IMR-90 (cell line): ENCODE measurements at regions not wholly inside any gene's neighbourhood (a gene's known extent, or its start where the extent isn't known, plus 50 kb on each side); places are given as distances from the start of the nearest gene placed in this dataset.

Experiments used
- ATAC-seq: fragments of 200-7000 bp; cut with Tn5 transposase; 2 replicates; pipeline ENCODE4 v1.9.1; 2020; ENCODE audit warnings: low read depth, mild to moderate bottlenecking, moderate library complexity
- BruUV-seq: library from RNA; stranded (reverse); fragments of 400-500 nt; replicated peaks from 2 replicates; lab custom pipeline; 2021; lab: Mats Ljungman, UMichigan
- CTCF ChIA-PET: fragments of 300-600 bp; formaldehyde crosslinking; extraction: SDS; loops from one replicate; lab custom pipeline; 2021; ENCODE audit warnings: antibody characterized with exemption; lab: Yijun Ruan, JAX
- POLR2A ChIA-PET: fragments of 300-600 bp; sonication (Branson Sonifier 250); formaldehyde crosslinking; loops from one replicate; lab custom pipeline; 2022; ENCODE audit warnings: antibody characterized with exemption; ENCODE audit not compliant: unreplicated experiment; lab: Charles Lee
- DNase-seq: peaks from one replicate; pipeline ENCODE4 v3.0.0; 2013
- H2AFZ ChIP-seq: replicated peaks from 2 replicates; pipeline ENCODE3; 2013; ENCODE audit warnings: low read length, mild to moderate bottlenecking; ENCODE audit not compliant: poor library complexity
- H2AK5ac ChIP-seq: 2 replicates; pipeline ENCODE4 v1.6.1; 2013; ENCODE audit warnings: low read depth, low read length, inconsistent platforms
- H2AK9ac ChIP-seq: replicated peaks from 2 replicates; pipeline ENCODE3; 2013; ENCODE audit warnings: mild to moderate bottlenecking, low read depth, low read length, moderate library complexity; ENCODE audit not compliant: poor library complexity
- H2BK120ac ChIP-seq: 2 replicates; pipeline ENCODE4 v1.6.1; 2013; ENCODE audit warnings: low read depth, low read length, inconsistent platforms
- H2BK15ac ChIP-seq: 3 replicates; pipeline ENCODE4 v1.6.1; 2013; ENCODE audit warnings: low read depth, low read length, inconsistent platforms
- H2BK20ac ChIP-seq: 2 replicates; pipeline ENCODE4 v1.6.1; 2013; ENCODE audit warnings: low read depth, mild to moderate bottlenecking, inconsistent platforms, low read length, moderate library complexity
- H2BK5ac ChIP-seq: 2 replicates; pipeline ENCODE4 v1.6.1; 2013; ENCODE audit warnings: mild to moderate bottlenecking, low read depth, low read length, inconsistent platforms; ENCODE audit not compliant: poor library complexity, severe bottlenecking
- H3K14ac ChIP-seq: replicated peaks from 2 replicates; pipeline ENCODE4 v1.6.1; 2013; ENCODE audit warnings: low read depth, low read length, inconsistent platforms
- H3K18ac ChIP-seq: 2 replicates; pipeline ENCODE4 v1.6.1; 2013; ENCODE audit warnings: low read depth, low read length, control low read depth
- H3K23ac ChIP-seq: 2 replicates; pipeline ENCODE4 v1.6.1; 2013; ENCODE audit warnings: low read depth, low read length, inconsistent platforms
- H3K27ac ChIP-seq: 2 replicates; pipeline ENCODE4 v1.5.1; 2013; ENCODE audit warnings: mild to moderate bottlenecking, control low read depth, low read length; ENCODE audit not compliant: insufficient read depth
- H3K27me3 ChIP-seq: 2 replicates; pipeline ENCODE4 v1.6.1; 2013; ENCODE audit warnings: low read length; ENCODE audit not compliant: control insufficient read depth, insufficient read depth
- H3K36me3 ChIP-seq: 2 replicates; pipeline ENCODE4 v1.6.1; 2013; ENCODE audit warnings: low read length, mixed read lengths; ENCODE audit not compliant: control insufficient read depth, insufficient read depth
- H3K4ac ChIP-seq: 2 replicates; pipeline ENCODE4 v1.6.1; 2013; ENCODE audit warnings: low read depth, low read length, inconsistent platforms
- H3K4me1 ChIP-seq: 2 replicates; pipeline ENCODE4 v1.6.1; 2013; ENCODE audit warnings: low read length, mixed read lengths; ENCODE audit not compliant: control insufficient read depth, insufficient read depth
- H3K4me2 ChIP-seq: 2 replicates; pipeline ENCODE4 v1.6.1; 2013; ENCODE audit warnings: low read depth, mild to moderate bottlenecking, control low read depth, low read length, moderate library complexity
- H3K4me3 ChIP-seq: 2 replicates; pipeline ENCODE4 v1.5.1; 2013; ENCODE audit warnings: low read depth, mild to moderate bottlenecking, control low read depth, low read length, moderate library complexity; ENCODE audit not compliant: insufficient read depth
- H3K56ac ChIP-seq: 2 replicates; pipeline ENCODE4 v1.6.1; 2013; ENCODE audit warnings: low read length, inconsistent platforms; ENCODE audit not compliant: insufficient read depth; ENCODE audit errors: extremely low read depth
- H3K79me1 ChIP-seq, 2 experiments: 2 replicates each; pipeline ENCODE4 v1.6.1; 2013; ENCODE audit warnings: low read length in 2 of 2, inconsistent platforms in 1 of 2, low read depth in 1 of 2
- H3K9ac ChIP-seq: 2 replicates; pipeline ENCODE4 v1.6.1; 2013; ENCODE audit warnings: low read depth, low read length, control low read depth
- H3K9me1 ChIP-seq: 2 replicates; pipeline ENCODE4 v1.6.1; 2013; ENCODE audit warnings: low read length, inconsistent platforms; ENCODE audit not compliant: insufficient read depth
- H3K9me3 ChIP-seq: 2 replicates; pipeline ENCODE4 v1.6.1; 2013; ENCODE audit warnings: low read length; ENCODE audit not compliant: control insufficient read depth, insufficient read depth
- H4K20me1 ChIP-seq: 2 replicates; pipeline ENCODE4 v1.6.1; 2013; ENCODE audit warnings: low read length, inconsistent platforms; ENCODE audit not compliant: insufficient read depth
- H4K5ac ChIP-seq: 2 replicates; pipeline ENCODE4 v1.6.1; 2013; ENCODE audit warnings: mild to moderate bottlenecking, low read depth, low read length, control low read depth
- H4K8ac ChIP-seq, 2 experiments: 2 replicates each; pipeline ENCODE4 v1.6.1; 2013; ENCODE audit warnings: low read depth in 2 of 2, low read length in 2 of 2, control low read depth in 1 of 2, inconsistent platforms in 1 of 2
- H4K91ac ChIP-seq: 2 replicates; pipeline ENCODE4 v1.6.1; 2013; ENCODE audit warnings: low read depth, low read length, inconsistent platforms; ENCODE audit not compliant: insufficient read depth
- BHLHE40 ChIP-seq: fragments of 150-350 bp; IDR thresholded peaks from 2 replicates; pipeline ENCODE4 v1.6.1; 2016; ENCODE audit warnings: mild to moderate bottlenecking, low read depth, low read length
- CTCF ChIP-seq: conservative IDR thresholded peaks from 2 replicates; pipeline ENCODE4 v1.5.1; 2012; ENCODE audit warnings: mild to moderate bottlenecking, low read depth, low read length, improper control_type of control experiment
- ELK1 ChIP-seq: fragments of 150-350 bp; IDR thresholded peaks from 2 replicates; pipeline ENCODE4 v1.6.1; 2016; ENCODE audit warnings: low read depth, mild to moderate bottlenecking, low read length, moderate library complexity, borderline replicate concordance
- MXI1 ChIP-seq: IDR thresholded peaks from 2 replicates; pipeline ENCODE4 v1.6.1; 2012; ENCODE audit warnings: low read depth, mild to moderate bottlenecking, low read length, moderate library complexity, borderline replicate concordance
- POLR2A ChIP-seq: IDR thresholded peaks from 2 replicates; pipeline ENCODE4 v1.6.1; 2012; ENCODE audit warnings: mild to moderate bottlenecking, low read depth, low read length
- RAD21 ChIP-seq: IDR thresholded peaks from 2 replicates; pipeline ENCODE4 v1.6.1; 2012; ENCODE audit warnings: low read length, improper control_type of control experiment
- RFX5 ChIP-seq: IDR thresholded peaks from 2 replicates; pipeline ENCODE4 v1.8.0; 2012; ENCODE audit warnings: low read depth, mild to moderate bottlenecking, low read length, moderate library complexity
- SMC3 ChIP-seq: fragments of 150-350 bp; IDR thresholded peaks from 2 replicates; pipeline ENCODE4 v1.6.1; 2016; ENCODE audit warnings: low read depth, mild to moderate bottlenecking, antibody characterized with exemption, low read length, moderate library complexity
- WGBS, 2 experiments: methylation state at CpG; one replicate each; pipeline versions ENCODE4 v1.1.5 to v1.1.7; 2013; ENCODE audit warnings: missing lambda C conversion rate in 2 of 2; ENCODE audit not compliant: insufficient read length in 1 of 2; ENCODE audit errors: extremely low coverage in 2 of 2; 5-methylcytosine and 5-hydroxymethylcytosine counted together
- dilution Hi-C: fragments of 300-500 bp; cut with HindIII; formaldehyde crosslinking; loops from one replicate; pipeline ENCODE4 v1.14.3; 2018; ENCODE audit warnings: low sequenced_read_pairs; ENCODE audit not compliant: unreplicated experiment
- in situ Hi-C: fragments of 300-500 bp; cut with MboI; formaldehyde crosslinking; loops from 3 replicates; pipeline ENCODE4 v1.14.3; 2019; ENCODE audit warnings: low sequenced_read_pairs, inconsistent platforms, mixed read lengths
- intact Hi-C: fragments of 100-400 bp; cut with micrococcal nuclease; formaldehyde crosslinking; loops from 2 replicates; pipeline ENCODE4 v1.10.0; 2022

GRCh38 chr12:42854208-42854607 lies 264.7 kb upstream of the PRICKLE1 start:
- Histone ChIP-seq H3K27ac (peak overlapping the region; percentile 40; the same call in 1 of the 2 replicates), H4K8ac (no peak overlapping the region; a peak in 1 of 4 replicates), H2AK9ac (no peak overlapping the region), H3K56ac (peak overlapping the region; percentile 17; the same call in 1 of the 2 replicates), H4K20me1 (no peaks in the 10 kb centered on the region), H2BK5ac (peak overlapping the region; percentile 9), H3K23ac (no peak overlapping the region), H3K14ac (peak overlapping the region; percentile 43; the same call in 1 of the 2 replicates), H3K4ac (peak overlapping the region; percentile 30; the same call in 1 of the 2 replicates), H2BK15ac (no peak overlapping the region; the same call in 2 of the 3 replicates), H3K36me3 (no peaks in the 10 kb centered on the region), H3K9me1 (no peaks in the 10 kb centered on the region), H2AK5ac (peak overlapping the region; percentile 23; the same call in 1 of the 2 replicates), H4K5ac (0 out of 2 replicates have a peak overlapping the region, but pooled peaks have one; percentile 26), H3K4me3 (no peak overlapping the region), H2AFZ (no peak overlapping the region), H2BK120ac (peak overlapping the region; percentile 7; the same call in 1 of the 2 replicates), H3K18ac (peak overlapping the region; percentile 55), H3K9ac (no peak overlapping the region), H3K4me2 (peak overlapping the region; percentile 10; the same call in 1 of the 2 replicates), H3K4me1 (peaks cover 11% of the 10 kb centered on the region), H2BK20ac (no peak overlapping the region), H3K9me3 (no peaks in the 10 kb centered on the region), H3K79me1 (no peaks in the 10 kb centered on the region), H3K27me3 (no peaks in the 10 kb centered on the region), H4K91ac (no peak overlapping the region)
- no TSS peak for BruUV-seq
- peak; percentile 88 for DNase-seq
- ChIA-PET POLR2A (no interaction called here), CTCF (interaction anchor here (1.1 kb wide), 1 partner anchor 332 kb away, joined by 4 read pairs; no protein-coding TSS in a partner anchor)
- ATAC-seq: peak; percentile 53
- in situ Hi-C loops (no loop called here), intact Hi-C loops (loop anchor here (10.0 kb wide), 1 partner anchor 481 kb away; no protein-coding TSS in a partner anchor), dilution Hi-C loops (no loop called here)
- WGBS, 2 experiments: no CpG with 5 or more reads among the region's 2 CpGs
- TF ChIP-seq BHLHE40: no peak
- TF ChIP-seq MXI1: no peak
- no peak for TF ChIP-seq RAD21
- no peak for TF ChIP-seq SMC3
- no peak for TF ChIP-seq ELK1
- no peak for TF ChIP-seq CTCF
- no peak for TF ChIP-seq POLR2A
- TF ChIP-seq RFX5: no peak
